NT2/D1 (cell line): ENCODE measurements at regions not wholly inside any gene's neighbourhood (a gene's known extent, or its start where the extent isn't known, plus 50 kb on each side); places are given as distances from the start of the nearest gene placed in this dataset.

ENCODE experiments used
- DNase-seq: peaks from one replicate; pipeline ENCODE4 v3.0.0-alpha.2; 2011; ENCODE audit warnings: low read depth, low spot score
- H3K27me3 ChIP-seq: 2 replicates; pipeline ENCODE4 v1.6.0; 2011; ENCODE audit warnings: mild to moderate bottlenecking; ENCODE audit not compliant: insufficient read length, insufficient read depth
- H3K36me3 ChIP-seq: 2 replicates; pipeline ENCODE4 v1.6.1; 2011; ENCODE audit warnings: mild to moderate bottlenecking, low read length, mixed read lengths; ENCODE audit not compliant: insufficient read depth, insufficient read length
- H3K4me1 ChIP-seq: 2 replicates; pipeline ENCODE4 v1.5.1; 2011; ENCODE audit not compliant: insufficient read depth, insufficient read length
- H3K4me3 ChIP-seq: 2 replicates; pipeline ENCODE4 v1.5.1; 2011; ENCODE audit warnings: low read depth; ENCODE audit not compliant: insufficient read length
- H3K9ac ChIP-seq: 2 replicates; pipeline ENCODE4 v1.6.0; 2011; ENCODE audit warnings: low read depth; ENCODE audit not compliant: insufficient read length
- H3K9me3 ChIP-seq: 2 replicates; pipeline ENCODE4 v1.5.1; 2011; ENCODE audit warnings: mild to moderate bottlenecking, low read length; ENCODE audit not compliant: insufficient read depth
- SUZ12 ChIP-seq: IDR thresholded peaks from 2 replicates; pipeline ENCODE4 v1.6.1; 2011; ENCODE audit not compliant: insufficient read length, insufficient read depth; ENCODE audit errors: extremely low read depth
- YY1 ChIP-seq: IDR thresholded peaks from 2 replicates; pipeline ENCODE4 v1.6.1; 2011; ENCODE audit not compliant: insufficient read length, insufficient read depth
- ZNF274 ChIP-seq: IDR thresholded peaks from 2 replicates; pipeline ENCODE4 v1.6.1; 2011; ENCODE audit warnings: mild to moderate bottlenecking, low read depth, low read length

DNA sequence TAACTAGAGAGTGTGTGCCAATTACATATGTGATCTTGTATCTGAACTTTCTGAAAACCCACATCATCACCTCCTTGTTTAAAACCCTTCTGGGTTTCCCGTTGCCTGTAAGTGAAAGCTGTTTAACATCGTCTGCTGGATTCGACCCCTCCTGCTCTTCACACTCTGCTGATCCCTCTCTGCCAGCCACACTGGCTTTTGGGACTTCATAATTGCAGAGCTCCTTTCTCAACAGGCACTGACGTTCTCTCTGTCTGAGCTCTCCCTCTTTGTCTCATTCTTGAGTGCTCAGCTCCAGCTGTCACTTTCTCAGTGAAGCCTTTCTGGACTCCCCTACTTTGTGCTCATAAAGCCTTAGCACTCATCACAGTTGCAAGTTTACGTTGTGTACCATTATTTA lies 153.9 kb downstream of the CEP135 start:
- TF ChIP-seq YY1 (no peak), SUZ12 (no peak)
- DNase-seq = no peak
- Histone ChIP-seq H3K4me1 (no peaks in the 10 kb centered on the region), H3K9ac (no peak overlapping the region), H3K4me3 (no peak overlapping the region), H3K27me3 (no peaks in the 10 kb centered on the region), H3K9me3 (no peaks in the 10 kb centered on the region), H3K36me3 (no peaks in the 10 kb centered on the region)

DNA sequence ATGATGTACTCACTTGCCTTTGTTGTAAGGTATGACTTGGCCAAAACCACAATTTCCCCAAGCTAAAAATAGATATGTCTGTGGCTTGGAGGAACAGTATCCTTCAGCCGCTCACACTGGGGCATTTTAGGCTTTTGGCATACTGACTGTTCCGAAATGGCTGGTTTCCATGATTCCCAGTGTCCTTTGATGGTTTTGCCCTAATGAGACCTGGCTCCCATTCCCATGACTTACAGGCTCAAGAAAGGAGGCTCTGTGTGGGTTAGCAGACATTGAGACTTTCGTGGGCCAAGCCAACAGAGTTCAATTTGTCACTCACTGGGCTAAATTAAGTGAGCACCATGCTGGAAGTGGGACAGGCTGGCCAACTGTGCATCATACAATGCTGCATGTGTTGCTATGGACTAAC lies 150.6 kb downstream of the CEP135 start:
- H3K9ac ChIP-seq = no peak overlapping the region
- DNase-seq = no peak
- H3K36me3 ChIP-seq = peaks cover 4% of the 10 kb centered on the region
- no peak overlapping the region for H3K4me3 ChIP-seq
- no peaks in the 10 kb centered on the region for H3K4me1 ChIP-seq
- TF ChIP-seq ZNF274 = no peak
- no peaks in the 10 kb centered on the region for H3K27me3 ChIP-seq
- H3K9me3 ChIP-seq = no peaks in the 10 kb centered on the region

DNA sequence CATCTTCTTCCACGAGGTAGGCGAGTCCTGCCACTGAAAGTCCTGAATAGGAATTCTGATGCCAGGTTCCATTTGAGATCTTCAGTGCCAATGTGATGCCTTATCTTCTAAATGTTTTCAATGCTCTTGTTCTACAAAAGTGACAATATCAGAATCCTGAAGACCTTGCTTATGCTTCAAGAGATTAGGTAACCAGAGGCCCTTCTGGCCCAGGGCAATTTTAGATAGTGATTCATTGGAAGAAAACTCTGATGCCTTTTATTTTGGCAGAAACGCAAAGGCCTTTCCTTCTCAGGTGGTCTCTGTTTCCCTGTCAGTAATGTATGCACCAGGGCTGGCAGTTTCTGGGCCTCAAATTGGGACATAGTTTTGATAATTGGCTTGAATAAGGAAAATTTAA lies 144.8 kb downstream of the CEP135 start:
- DNase-seq = no peak
- Histone ChIP-seq H3K9me3 (no peaks in the 10 kb centered on the region), H3K9ac (no peak overlapping the region), H3K27me3 (no peaks in the 10 kb centered on the region), H3K4me3 (no peak overlapping the region), H3K4me1 (no peaks in the 10 kb centered on the region), H3K36me3 (peaks cover 4% of the 10 kb centered on the region)
- no peak for TF ChIP-seq ZNF274
- TF ChIP-seq SUZ12 = no peak
- TF ChIP-seq YY1 = no peak

DNA sequence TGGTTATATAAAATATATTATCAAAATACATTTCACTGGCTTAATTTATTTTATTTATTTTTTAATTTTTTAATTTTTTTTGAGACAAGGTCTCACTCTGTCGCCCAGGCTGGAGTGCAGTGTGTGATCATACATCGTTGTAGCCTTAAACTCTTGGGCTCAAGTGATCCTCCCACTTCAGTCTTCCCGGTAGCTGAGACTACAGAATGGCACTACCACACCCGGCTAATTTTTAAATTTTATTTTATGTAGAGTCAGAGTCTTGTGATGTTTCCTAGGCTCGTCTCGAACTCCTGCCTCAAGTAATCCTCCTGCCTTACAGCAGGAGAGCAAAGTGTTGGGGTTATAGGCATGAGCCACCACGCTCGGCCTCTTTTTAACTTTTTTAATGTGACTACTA lies 143.8 kb downstream of the CEP135 start:
- Histone ChIP-seq H3K9ac (no peak overlapping the region), H3K36me3 (peaks cover 4% of the 10 kb centered on the region), H3K27me3 (no peaks in the 10 kb centered on the region), H3K4me1 (no peaks in the 10 kb centered on the region), H3K9me3 (no peaks in the 10 kb centered on the region), H3K4me3 (no peak overlapping the region)
- DNase-seq = no peak
- TF ChIP-seq SUZ12 (no peak), YY1 (no peak), ZNF274 (no peak)

DNA sequence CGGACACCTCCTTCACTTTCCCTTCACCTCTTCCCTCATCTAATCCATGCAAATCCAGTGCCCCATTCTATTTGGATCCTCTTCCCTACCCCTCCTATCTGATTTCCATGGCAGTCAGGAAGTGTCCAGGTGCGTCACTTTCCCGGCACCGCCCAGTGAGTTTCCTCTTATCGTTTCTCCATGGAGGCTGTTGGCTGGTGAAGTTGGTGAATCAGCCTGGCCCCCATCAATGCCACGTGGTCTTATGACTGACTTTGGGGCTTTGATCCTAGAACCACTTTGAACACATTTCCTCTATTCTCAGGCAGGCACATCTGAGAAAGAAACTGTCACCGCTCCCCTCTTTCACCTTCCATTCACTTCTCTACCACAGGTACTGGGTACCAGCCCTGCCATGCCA lies 137.8 kb downstream of the CEP135 start:
- H3K4me3 ChIP-seq = no peak overlapping the region
- H3K9ac ChIP-seq = no peak overlapping the region
- no peaks in the 10 kb centered on the region for H3K27me3 ChIP-seq
- no peaks in the 10 kb centered on the region for H3K36me3 ChIP-seq
- no peaks in the 10 kb centered on the region for H3K4me1 ChIP-seq
- DNase-seq = no peak
- H3K9me3 ChIP-seq = no peaks in the 10 kb centered on the region
- TF ChIP-seq ZNF274 = no peak
- TF ChIP-seq SUZ12 = no peak

DNA sequence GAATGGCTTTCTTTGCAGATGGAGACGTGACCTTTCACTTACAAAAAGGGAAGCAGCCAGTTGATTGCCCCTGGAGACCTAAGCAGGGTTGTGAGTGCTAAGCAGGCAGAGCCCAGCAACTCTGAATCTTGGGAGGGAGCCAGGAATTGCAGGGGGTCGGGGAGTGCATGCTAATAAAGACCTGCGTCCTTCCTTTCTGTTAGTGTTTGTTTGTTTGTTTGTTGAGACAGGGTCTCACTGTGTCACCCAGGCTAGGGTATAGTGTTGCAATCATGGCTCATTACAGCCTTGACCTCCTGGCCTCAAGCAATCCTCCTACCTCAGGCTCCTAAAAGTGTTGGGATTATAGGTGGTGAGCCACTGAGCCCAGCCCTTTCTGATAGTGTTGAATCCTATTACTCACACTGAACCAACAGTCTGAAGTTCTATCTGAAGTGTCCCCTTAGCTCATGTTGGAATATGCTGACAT lies 137.4 kb downstream of the CEP135 start:
- H3K4me1 ChIP-seq = no peaks in the 10 kb centered on the region
- no peak overlapping the region for H3K4me3 ChIP-seq
- H3K36me3 ChIP-seq = no peaks in the 10 kb centered on the region
- TF ChIP-seq ZNF274 (no peak), SUZ12 (no peak), YY1 (no peak)
- H3K9me3 ChIP-seq = no peaks in the 10 kb centered on the region
- H3K9ac ChIP-seq = no peak overlapping the region
- no peaks in the 10 kb centered on the region for H3K27me3 ChIP-seq
- peak; percentile 9 for DNase-seq

DNA sequence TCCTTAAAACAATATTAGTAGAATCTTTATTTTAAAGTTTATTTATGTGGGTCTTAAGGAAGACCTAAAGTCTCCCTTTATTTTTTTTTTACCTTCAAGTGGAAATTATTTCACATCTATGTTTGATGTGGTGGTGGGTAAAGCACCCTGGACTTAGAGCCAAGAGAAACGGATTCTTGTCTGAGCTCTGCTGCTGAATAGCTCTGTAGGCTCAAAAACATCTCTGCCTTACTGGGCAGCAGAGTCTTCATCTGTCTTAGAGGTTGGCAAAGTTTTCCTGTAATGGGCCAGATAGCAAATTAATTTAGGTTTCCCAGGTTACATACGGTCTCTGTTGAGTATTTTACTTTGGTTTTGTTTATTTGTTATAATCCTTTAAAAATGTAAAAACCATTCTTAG lies 136.5 kb downstream of the CEP135 start:
- no peak for DNase-seq
- Histone ChIP-seq H3K36me3 (no peaks in the 10 kb centered on the region), H3K4me3 (no peak overlapping the region), H3K9me3 (no peaks in the 10 kb centered on the region), H3K27me3 (no peaks in the 10 kb centered on the region), H3K4me1 (no peaks in the 10 kb centered on the region), H3K9ac (no peak overlapping the region)
- no peak for TF ChIP-seq YY1
- no peak for TF ChIP-seq SUZ12
- TF ChIP-seq ZNF274 = no peak

DNA sequence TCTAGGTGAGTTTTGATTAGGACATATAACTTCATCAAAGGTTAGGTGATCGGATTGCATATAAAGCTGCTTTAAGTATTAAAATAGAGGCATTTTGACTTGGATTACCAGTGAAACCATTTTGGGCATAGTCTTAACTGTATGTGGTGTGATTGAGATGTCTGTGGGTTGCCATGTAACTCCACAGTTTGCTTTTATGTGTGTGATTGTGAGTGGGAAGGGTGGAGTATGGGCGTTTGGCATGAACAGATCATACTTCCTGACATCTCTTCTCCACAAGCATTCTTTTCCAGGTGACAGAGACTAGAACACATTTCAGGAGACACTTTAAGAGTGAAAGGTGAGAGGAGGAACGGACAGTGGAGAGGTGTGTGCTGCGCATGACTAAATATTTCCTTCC lies 136.1 kb downstream of the CEP135 start:
- H3K4me3 ChIP-seq = no peak overlapping the region
- no peaks in the 10 kb centered on the region for H3K27me3 ChIP-seq
- TF ChIP-seq ZNF274 (no peak), SUZ12 (no peak), YY1 (no peak)
- no peaks in the 10 kb centered on the region for H3K4me1 ChIP-seq
- no peaks in the 10 kb centered on the region for H3K9me3 ChIP-seq
- no peak for DNase-seq
- H3K9ac ChIP-seq = no peak overlapping the region
- no peaks in the 10 kb centered on the region for H3K36me3 ChIP-seq
